GM18951 (cell line): ENCODE measurements at regions not wholly inside any gene's neighbourhood (a gene's known extent, or its start where the extent isn't known, plus 50 kb on each side); places are given as distances from the start of the nearest gene placed in this dataset.

Source experiments
- POLR2A ChIP-seq: IDR thresholded peaks from 4 replicates; pipeline ENCODE4 v1.6.1; 2011; ENCODE audit warnings: mild to moderate bottlenecking; ENCODE audit not compliant: insufficient read length, insufficient read depth; ENCODE audit errors: extremely low read depth
- in situ Hi-C: fragments of 300-500 bp; cut with MboI; formaldehyde crosslinking; loops from one replicate; pipeline ENCODE4 v1.12.0; 2022; ENCODE audit warnings: low sequenced_read_pairs, mixed read lengths, inconsistent platforms; ENCODE audit not compliant: unreplicated experiment

DNA sequence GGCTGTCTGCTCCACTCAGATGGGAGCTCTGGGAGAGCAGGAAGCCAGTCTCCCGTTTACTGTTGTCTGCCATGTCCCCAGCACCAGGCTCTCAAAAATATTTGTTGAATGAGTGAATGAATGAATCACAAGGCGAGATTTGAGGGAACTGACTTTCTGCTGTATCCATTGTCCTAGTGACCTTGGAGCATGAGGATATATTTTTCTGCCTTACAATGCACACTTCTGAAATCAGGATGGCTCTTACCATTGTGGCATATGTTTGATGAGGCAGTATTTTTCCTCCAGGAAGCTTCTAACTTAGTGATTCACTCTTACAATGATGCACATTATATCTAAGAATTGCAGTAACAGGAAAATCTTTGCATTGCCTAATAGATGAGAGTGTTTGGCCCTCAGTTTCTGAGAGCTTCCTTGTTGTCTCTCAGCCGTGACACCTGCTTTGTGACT is 136.4 kb downstream of the RPS24 start:
- TF ChIP-seq POLR2A = no peak
- in situ Hi-C loops = no loop called here

DNA sequence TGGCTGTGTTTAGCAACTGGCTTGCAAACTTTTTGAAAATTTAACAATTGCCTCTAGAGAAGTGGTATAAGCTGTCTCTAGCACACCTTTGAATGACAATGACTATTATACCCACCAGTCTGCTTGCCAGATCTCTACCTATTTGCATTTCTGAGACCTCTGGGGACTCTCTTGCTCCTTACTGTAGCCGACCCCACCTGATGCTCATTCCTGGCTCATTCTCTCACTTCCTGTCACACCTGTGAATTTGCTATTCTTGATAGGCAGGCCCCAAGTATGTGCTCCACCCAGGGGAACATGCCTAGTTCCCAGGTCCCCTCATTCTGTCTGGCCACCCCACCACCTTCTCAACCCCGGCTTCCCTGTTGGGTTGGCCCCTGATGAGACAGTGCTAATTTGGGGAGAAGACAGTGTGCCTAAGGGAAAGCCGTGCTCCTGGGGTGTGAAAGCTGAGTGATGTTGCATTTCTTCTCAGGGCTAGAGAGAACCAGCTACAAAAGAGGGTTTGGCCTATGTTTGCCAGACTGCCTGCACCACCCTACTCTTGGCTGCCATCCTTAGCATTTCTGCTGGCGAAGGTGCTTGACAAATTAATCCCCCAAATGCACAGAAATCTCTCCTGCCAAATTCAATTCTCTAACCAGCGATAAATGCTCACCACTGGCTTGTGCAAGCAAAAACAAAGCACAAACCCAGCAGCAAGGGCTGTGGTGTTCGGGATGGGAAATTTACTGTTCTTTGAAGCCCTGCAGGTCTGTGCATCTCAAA is 138.2 kb downstream of the RPS24 start:
- in situ Hi-C loops = no loop called here
- no peak for TF ChIP-seq POLR2A

DNA sequence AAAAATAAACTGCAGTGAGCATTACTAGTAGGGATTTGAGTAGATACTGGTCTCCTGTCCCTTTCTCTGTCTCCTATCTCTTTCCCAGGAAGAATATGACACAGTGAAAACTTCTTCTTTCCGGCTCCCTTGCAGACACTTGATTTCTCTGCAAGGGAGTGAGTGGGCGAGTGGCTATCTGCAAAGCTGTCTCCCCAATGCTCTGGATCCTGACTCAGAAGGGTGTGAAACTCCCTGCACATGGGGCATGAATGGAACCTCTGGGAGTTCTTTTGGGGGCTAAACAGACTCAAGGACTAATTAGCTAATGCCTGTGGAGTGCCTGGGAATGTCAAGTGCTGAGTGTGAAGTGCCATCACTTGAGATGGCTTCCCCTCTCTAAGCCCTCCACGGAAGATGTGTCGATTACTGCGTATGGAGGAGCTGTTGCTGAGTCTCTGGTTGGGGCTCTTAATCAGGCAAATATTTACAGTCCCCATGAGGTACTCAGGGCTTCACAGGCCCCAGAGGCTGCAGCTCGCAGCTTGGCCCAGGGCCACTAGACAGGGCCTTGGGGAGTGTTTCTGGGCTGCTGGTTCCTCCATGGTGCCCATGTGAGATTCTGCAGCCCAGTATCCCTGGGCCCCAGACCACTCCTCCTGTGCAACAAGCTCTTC is 139.8 kb downstream of the RPS24 start:
- in situ Hi-C loops = no loop called here
- TF ChIP-seq POLR2A = no peak

DNA sequence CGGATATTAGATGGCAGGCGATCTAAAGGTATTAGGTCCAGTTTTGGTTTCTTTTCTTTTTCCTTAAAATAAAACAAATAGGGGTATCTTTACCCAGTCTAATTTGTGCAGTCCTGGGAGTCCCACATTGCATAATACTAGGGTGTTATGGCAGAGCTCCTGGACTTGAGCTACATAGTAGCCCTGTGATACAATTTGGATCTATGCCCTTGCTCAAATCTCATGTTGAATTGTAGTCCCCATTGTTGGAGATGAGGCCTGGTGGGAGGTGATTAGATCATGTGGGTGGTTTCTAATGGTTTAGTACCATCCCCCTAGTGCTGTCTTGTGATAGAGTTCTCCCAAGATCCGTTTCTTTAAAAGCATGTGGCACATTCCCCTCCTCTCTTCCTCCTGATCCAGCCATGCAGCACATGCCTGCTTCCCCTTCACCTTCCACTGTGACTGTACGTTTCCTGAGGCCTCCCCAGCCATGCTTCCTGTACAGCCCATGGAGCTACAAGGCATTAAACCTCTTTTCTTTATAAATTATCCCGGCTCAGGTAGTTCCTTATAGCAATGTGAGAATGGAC is 141.9 kb downstream of the RPS24 start:
- TF ChIP-seq POLR2A = no peak

DNA sequence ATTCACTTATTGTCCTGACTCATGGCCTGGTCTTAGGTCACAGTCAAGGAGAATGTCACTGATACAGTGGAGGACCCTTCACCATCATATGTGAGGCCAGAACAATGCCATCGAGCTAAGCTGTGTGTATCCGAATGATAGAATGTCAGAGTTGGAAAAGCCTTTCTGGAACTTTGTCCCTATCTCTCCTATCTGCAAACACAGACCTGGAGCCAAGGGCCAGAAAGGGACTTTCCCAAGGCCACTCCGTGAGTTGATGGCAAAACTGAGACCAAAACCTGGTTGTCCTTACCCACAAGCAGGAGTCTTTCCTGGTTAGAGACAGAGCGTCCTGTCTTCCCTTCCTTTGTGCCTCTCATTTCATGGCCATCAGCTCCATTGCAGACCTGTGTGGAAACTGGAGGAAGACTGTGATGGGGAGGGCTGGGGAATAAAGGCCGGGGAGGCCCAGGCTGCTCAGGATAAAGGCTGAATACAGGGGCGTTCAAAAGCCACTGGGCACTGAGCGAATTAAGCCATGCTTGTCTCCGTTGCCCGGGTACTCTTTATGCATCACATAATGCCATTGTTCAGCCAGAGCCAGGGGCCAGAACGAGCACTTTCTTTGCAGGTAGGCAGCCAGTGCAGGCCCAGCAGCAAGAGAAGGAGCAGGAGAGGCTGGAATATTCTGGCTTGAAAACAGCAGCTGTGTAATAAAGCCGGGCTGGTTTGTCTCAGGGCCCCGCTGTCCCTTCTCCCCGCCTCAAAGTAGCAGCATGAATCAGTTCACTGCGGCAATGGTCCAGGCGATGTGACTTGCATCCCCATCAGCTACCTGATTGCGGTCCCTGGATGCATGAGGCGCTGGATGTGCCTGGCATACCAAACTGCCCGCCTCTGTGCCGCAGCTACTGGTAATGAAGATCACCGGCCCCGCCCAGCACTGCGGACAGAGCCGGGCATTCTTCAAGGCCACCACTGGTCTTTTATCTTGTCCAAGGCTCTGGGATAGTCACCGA is 143.0 kb downstream of the RPS24 start:
- in situ Hi-C loops = no loop called here
- no peak for TF ChIP-seq POLR2A

More for the DNA sequence above, 141.9 kb downstream of the RPS24 start:
- in situ Hi-C loops = no loop called here

DNA sequence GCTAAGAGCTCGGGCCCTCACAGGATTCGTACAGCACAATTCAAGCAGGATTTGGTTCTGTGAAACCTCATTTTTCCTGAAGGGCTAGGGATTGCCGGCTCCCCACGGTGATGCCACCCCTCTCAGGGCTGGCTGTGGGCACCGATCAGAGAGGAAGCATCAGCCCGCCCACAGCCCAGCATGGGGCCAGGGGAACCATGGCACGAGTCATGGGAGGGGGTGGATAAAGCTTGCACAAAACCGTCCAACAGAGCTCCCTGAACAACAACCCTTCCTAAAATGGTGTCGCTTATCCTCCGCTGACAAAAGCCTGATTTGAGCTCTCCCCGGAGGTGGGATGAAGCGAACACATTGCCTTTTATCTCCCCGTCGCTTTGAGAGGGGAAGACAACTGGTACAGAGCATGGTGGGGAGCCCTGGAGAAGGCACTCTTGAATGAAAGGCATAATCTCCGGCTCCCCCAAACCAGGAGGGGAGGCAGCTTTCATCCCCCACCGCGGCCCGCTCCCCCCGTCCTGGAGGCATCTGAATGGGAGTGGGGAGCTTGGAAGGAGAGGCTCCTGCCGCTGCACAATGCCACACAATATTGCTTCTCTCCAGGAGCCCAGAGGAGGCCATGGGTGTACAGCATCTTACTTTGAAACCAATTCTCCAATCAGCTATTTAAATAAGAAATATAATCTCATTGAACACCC is 144.0 kb downstream of the RPS24 start:
- in situ Hi-C loops = no loop called here

DNA sequence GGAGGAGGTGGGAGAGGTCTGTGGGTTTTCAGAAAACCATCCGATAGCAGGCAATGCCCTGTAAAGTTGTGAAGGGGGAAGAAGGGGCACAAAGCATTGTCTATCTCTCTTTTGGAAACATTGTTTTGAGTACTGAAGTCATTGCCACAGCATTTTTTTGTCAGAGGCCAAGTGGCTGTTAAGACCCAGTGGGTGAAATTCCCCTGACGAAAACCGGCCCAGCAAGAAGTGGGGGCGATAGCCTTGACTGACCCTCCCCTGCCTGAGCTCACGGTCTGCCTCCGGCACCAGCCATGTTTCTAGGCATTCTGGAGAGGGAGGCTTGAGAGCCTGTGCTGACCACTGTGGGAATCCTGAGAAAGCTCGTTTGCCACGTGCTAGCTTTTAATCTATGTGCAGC is 144.7 kb downstream of the RPS24 start:
- in situ Hi-C loops = no loop called here
- TF ChIP-seq POLR2A = no peak

More for the DNA sequence above, 144.0 kb downstream of the RPS24 start:
- TF ChIP-seq POLR2A = no peak

DNA sequence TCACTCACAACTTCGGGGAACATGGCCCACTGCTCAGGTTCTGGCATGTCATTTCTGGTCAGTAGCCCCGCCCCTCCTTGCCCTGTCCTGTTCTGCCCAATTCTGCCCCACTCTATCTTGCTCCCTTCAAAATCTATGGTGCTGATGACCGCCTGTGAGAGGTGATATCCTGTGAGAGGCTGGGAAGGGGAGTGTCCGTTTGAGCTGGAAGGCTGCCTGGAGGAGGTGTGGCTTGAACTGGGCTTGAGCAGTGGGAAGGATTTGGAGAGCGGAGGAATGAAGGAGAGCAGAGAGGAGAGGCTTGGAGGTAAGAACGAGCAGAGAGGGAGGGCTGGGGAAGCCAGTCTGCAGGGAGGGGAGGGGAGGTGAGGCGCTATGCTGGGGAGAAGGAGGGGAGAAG is 145.3 kb downstream of the RPS24 start:
- no peak for TF ChIP-seq POLR2A
- in situ Hi-C loops = no loop called here

DNA sequence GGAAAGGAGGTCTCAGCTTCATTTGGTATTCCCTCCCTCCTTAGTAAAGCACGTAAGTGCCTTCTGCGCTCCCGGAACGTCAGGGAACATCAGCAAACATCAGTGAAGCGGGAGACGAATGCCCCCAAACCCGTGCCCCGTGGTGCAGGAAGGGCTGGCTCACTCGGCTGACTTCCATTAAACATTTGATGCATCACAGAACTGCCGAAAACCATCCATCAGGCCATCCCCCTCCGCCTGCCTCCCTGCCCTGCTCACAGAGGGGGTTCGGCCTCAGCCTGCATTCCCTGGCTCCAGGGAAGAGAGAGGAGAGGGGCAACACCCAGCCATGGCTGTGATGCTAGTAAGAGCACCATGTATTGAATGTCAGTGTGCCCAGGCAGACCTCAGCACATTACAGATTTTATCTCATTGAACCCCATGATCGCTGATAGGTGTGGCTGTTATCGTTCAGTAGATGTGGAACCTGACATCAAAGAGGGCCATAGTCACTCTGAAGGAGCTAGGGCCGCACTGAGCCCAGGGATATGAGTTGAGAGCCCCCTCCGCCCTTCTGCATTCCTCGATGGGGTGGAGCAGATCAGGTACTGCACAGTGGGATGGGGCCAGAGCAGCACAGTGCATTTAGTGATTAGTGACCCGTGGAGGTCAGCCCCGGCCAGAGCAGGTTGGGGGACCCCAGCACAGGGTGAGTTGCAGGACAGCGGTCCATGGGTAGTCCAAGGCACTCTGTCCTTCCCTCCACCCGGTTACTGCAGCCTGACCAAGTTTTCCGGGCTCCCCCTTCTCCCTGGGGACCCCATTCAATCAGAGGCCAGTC is 146.4 kb downstream of the RPS24 start:
- no peak for TF ChIP-seq POLR2A
- in situ Hi-C loops = no loop called here

DNA sequence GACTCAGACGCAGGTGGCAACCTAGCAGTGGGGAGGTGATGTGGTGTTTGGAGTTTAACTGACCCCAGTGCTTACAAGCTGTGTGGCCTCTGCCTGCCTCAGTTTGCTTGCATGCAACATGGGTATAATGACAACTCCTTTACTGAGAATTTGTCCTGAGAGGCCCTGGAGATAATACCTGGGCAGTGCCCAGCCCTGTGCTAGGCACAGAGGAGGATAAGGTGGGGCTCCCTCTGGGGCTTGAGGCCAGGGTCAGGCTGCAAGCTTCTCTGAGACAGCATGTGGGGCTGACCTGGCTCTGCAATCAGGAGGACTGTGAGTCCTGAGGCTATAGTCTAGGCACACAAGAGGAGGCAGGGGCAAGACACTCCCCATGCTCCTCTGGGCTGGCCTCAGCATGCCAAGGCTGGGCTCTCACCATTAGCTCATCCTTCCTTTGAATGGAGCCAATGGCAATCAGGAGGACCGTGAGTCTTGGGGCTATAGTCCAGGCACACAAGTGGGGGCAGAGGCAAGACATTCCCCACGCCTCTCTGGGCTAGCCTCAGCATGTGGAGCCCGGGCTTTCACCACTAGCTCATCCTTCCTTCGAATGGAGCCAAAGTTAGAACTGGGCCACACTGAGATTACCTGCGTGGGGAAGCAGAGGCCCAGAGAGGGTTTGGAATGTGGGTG is 147.9 kb downstream of the RPS24 start:
- in situ Hi-C loops = no loop called here
- TF ChIP-seq POLR2A = no peak

DNA sequence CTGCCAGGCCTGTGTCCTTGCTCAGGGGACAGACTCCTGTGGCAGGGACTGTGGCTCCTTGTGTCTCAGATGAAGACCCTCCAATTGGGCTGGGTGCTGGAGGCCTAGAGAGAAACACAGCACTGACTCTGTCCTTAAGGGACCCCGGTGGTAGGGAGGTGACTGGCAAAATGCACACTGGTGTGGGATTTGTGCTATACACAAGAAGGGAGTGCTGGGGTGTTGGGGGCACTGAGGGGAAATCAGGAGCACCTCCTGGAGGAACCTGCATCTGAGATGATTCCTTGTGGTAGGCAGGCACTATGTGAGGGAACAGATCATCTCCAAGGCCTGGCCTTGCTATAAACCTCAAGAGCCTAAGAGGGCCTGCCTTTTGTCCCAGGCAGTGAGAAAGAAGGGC is 149.2 kb downstream of the RPS24 start:
- in situ Hi-C loops = no loop called here

More for the DNA sequence above, 149.2 kb downstream of the RPS24 start:
- no peak for TF ChIP-seq POLR2A
